Ascending aorta (tissue), 2 donors: ENCODE measurements at regions not wholly inside any gene's neighbourhood (a gene's known extent, or its start where the extent isn't known, plus 50 kb on each side); places are given as distances from the start of the nearest gene placed in this dataset.

Experiments
- DNase-seq, 2 donors: peaks; one replicate each; pipeline ENCODE4 v3.0.0-alpha.2; 2019; ENCODE audit warnings: low spot score in 2 of 2
- H3K27ac ChIP-seq, 2 donors: fragments of 200-600 bp; sonication (generic); one replicate each; pipeline ENCODE4 v1.5.1; 2016 to 2017; ENCODE audit warnings: mild to moderate bottlenecking in 1 of 2
- H3K27me3 ChIP-seq: fragments of 200-600 bp; sonication (generic); one replicate; pipeline ENCODE4 v1.5.1; 2017
- H3K36me3 ChIP-seq, 2 donors: fragments of 200-600 bp; sonication (generic); one replicate each; pipeline ENCODE4 v1.5.1; 2016
- H3K4me1 ChIP-seq, 2 donors: fragments of 200-600 bp; sonication (generic); one replicate each; pipeline ENCODE4 v1.5.1; 2016 to 2017; ENCODE audit warnings: mild to moderate bottlenecking in 1 of 2
- H3K4me3 ChIP-seq, 2 donors: fragments of 200-600 bp; sonication (generic); one replicate each; pipeline ENCODE4 v1.5.1; 2016 to 2017; ENCODE audit warnings: mild to moderate bottlenecking in 1 of 2
- H3K9me3 ChIP-seq, 2 donors: fragments of 200-600 bp; sonication (generic); one replicate each; pipeline ENCODE4 v1.5.1; 2016
- CTCF ChIP-seq, 3 experiments: fragments of 200-600 bp in 2 of 3; fragments of 450-650 bp in 1 of 3; sonication (generic) in 2 of 3; IDR thresholded peaks; one replicate each; pipeline ENCODE4 v1.5.1; 2016 to 2019; ENCODE audit warnings: antibody characterized with exemption in 3 of 3, mild to moderate bottlenecking in 1 of 3, moderate library complexity in 1 of 3
- intact Hi-C: fragments of 100-400 bp; cut with DNase I; formaldehyde crosslinking; loops from one replicate; pipeline ENCODE4 v1.15.1; 2023

GRCh38 chr1:242787968-242788367, 263.5 kb upstream of the PLD5 start:
- Histone ChIP-seq H3K27me3 (no peaks in the 10 kb centered on the region), H3K4me3 (no peak overlapping the region), H3K9me3 (no peaks in the 10 kb centered on the region), H3K27ac (no peak overlapping the region), H3K4me1 (no peaks in the 10 kb centered on the region), H3K36me3 (no peaks in the 10 kb centered on the region)
- intact Hi-C loops, result no loop called here
- no peak for TF ChIP-seq CTCF (IDR thresholded peaks at IDR 0.05)
- no peak for DNase-seq

- no peak overlapping the region for H3K27ac ChIP-seq
- no peak for DNase-seq
- H3K4me3 ChIP-seq, result no peak overlapping the region
- intact Hi-C loops, result no loop called here
- no peaks in the 10 kb centered on the region for H3K4me1 ChIP-seq
- no peaks in the 10 kb centered on the region for H3K27me3 ChIP-seq
- TF ChIP-seq CTCF (IDR thresholded peaks at IDR 0.05), result no peak
- no peaks in the 10 kb centered on the region for H3K9me3 ChIP-seq
- no peaks in the 10 kb centered on the region for H3K36me3 ChIP-seq
Measured at GRCh38 chr1:242784807-242785206, 260.3 kb upstream of the PLD5 start.

- TF ChIP-seq CTCF (IDR thresholded peaks at IDR 0.05), result no peak
- Histone ChIP-seq H3K27ac (no peak overlapping the region), H3K36me3 (no peaks in the 10 kb centered on the region), H3K27me3 (no peaks in the 10 kb centered on the region), H3K4me1 (no peaks in the 10 kb centered on the region), H3K9me3 (no peaks in the 10 kb centered on the region), H3K4me3 (no peak overlapping the region)
- intact Hi-C loops, result no loop called here
- no peak for DNase-seq
Measured at GRCh38 chr1:242784084-242784483, 259.6 kb upstream of the PLD5 start.

DNA sequence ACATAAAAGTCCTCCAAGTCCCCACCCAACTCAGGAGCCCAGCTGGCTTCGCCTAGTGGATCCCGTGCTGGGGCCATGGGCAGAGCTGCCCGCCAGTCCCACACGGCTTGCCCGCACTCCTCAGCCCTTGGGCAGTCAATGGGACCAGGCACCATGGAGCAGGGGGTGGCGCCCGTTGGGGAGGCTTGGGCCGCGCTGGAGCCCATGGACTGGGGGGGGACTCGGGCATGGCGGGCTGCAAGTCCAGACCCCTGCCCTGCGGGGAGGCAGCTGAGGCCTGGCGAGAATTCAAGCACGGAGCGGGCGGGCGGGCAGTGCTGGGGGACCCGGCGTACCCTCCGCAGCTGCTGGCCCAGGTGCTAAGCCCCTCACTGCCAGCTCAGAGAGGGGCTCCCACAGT, 249.8 kb upstream of the PLD5 start:
- Histone ChIP-seq H3K4me3 (no peak overlapping the region), H3K9me3 (no peaks in the 10 kb centered on the region), H3K27me3 (no peaks in the 10 kb centered on the region), H3K4me1 (no peaks in the 10 kb centered on the region), H3K36me3 (no peaks in the 10 kb centered on the region), H3K27ac (no peak overlapping the region)
- DNase-seq, result no peak
- intact Hi-C loops, result no loop called here
- no peak for TF ChIP-seq CTCF (IDR thresholded peaks at IDR 0.05)

GRCh38 chr1:242770366-242770765, 245.9 kb upstream of the PLD5 start:
- Histone ChIP-seq H3K4me1 (no peaks in the 10 kb centered on the region), H3K4me3 (no peak overlapping the region), H3K27me3 (no peaks in the 10 kb centered on the region), H3K36me3 (no peaks in the 10 kb centered on the region), H3K27ac (no peak overlapping the region), H3K9me3 (peaks cover 0 to 4% of the 10 kb centered on the region in 2 donors)
- intact Hi-C loops, result no loop called here
- DNase-seq, result no peak
- no peak for TF ChIP-seq CTCF (IDR thresholded peaks at IDR 0.05)

DNA sequence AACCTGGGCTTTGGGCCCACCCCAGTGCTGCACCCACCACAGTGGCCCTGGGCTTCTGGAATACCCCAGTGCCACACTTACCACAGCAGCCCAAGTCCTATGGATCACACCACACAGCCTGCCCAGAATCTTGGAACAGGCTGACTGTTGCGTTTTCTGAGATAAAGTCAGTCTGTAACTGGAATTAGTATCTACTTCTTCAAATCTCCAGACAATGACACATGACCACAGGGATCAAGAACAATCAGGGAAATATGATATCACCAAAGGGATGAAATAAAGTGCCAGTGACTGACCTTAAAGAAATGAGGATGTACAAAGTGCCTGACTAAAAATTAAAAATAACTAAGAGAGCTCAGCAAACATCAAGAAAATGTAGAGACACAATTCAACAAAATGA, 239.7 kb upstream of the PLD5 start:
- Histone ChIP-seq H3K4me3 (no peak overlapping the region), H3K36me3 (no peaks in the 10 kb centered on the region), H3K9me3 (peaks cover 0 to 8% of the 10 kb centered on the region in 2 donors), H3K27ac (no peak overlapping the region), H3K27me3 (no peaks in the 10 kb centered on the region), H3K4me1 (no peaks in the 10 kb centered on the region)
- intact Hi-C loops, result no loop called here
- DNase-seq, result no peak
- no peak for TF ChIP-seq CTCF (IDR thresholded peaks at IDR 0.05)
